Astrocyte (in vitro differentiated cells and primary cell): ENCODE measurements at regions not wholly inside any gene's neighbourhood (a gene's known extent, or its start where the extent isn't known, plus 50 kb on each side); places are given as distances from the start of the nearest gene placed in this dataset.
A peak's percentile ranks its signal among the peaks of the same experiment; 100 is the strongest.

Experiments used
- DNase-seq: peaks from one replicate; pipeline ENCODE4 v3.0.0-alpha.2; 2010; ENCODE audit warnings: low read depth
- FAIRE-seq: peaks from 2 replicates; lab custom pipeline; 2011; peaks lifted over from hg19 to GRCh38; lab: Jason Lieb, UNC
- H2AFZ ChIP-seq: 2 replicates; pipeline ENCODE4 v1.6.0; 2012; ENCODE audit warnings: low read depth, low read length, inconsistent platforms
- H3K27ac ChIP-seq: 2 replicates; pipeline ENCODE4 v1.5.1; 2011; ENCODE audit warnings: low read depth, low read length, inconsistent platforms
- H3K27me3 ChIP-seq: 2 replicates; pipeline ENCODE4 v1.6.0; 2011; ENCODE audit warnings: low read length, inconsistent platforms; ENCODE audit not compliant: insufficient read depth
- H3K36me3 ChIP-seq: 2 replicates; pipeline ENCODE4 v1.5.1; 2011; ENCODE audit warnings: low read length, inconsistent platforms; ENCODE audit not compliant: insufficient read depth
- H3K4me1 ChIP-seq: 2 replicates; pipeline ENCODE4 v1.5.1; 2011; ENCODE audit warnings: low read length, inconsistent platforms; ENCODE audit not compliant: insufficient read depth
- H3K4me2 ChIP-seq: 2 replicates; pipeline ENCODE4 v1.6.0; 2012; ENCODE audit warnings: low read length, inconsistent platforms
- H3K4me3 ChIP-seq: 2 replicates; pipeline ENCODE4 v1.5.1; 2011; ENCODE audit warnings: low read depth, mild to moderate bottlenecking, low read length, inconsistent platforms; ENCODE audit not compliant: insufficient read depth
- H3K79me2 ChIP-seq: 2 replicates; pipeline ENCODE4 v1.6.0; 2012; ENCODE audit warnings: mild to moderate bottlenecking, low read length, inconsistent platforms; ENCODE audit not compliant: insufficient read depth
- H3K9ac ChIP-seq: 2 replicates; pipeline ENCODE4 v1.6.0; 2012; ENCODE audit warnings: mild to moderate bottlenecking, low read length, inconsistent platforms
- H3K9me3 ChIP-seq: 2 replicates; pipeline ENCODE4 v1.5.1; 2012; ENCODE audit warnings: low read depth, mild to moderate bottlenecking, low read length, inconsistent platforms; ENCODE audit not compliant: insufficient read depth
- H4K20me1 ChIP-seq: 2 replicates; pipeline ENCODE4 v1.6.0; 2012; ENCODE audit warnings: low read length, inconsistent platforms; ENCODE audit not compliant: insufficient read depth
- H3K27ac Mint-ChIP-seq: one replicate; pipeline ENCODE4 v1.8.0; 2021; ENCODE audit warnings: mild to moderate bottlenecking, mixed read lengths; ENCODE audit not compliant: unreplicated experiment
- H3K27me3 Mint-ChIP-seq: one replicate; pipeline ENCODE4 v1.8.0; 2021; ENCODE audit warnings: low read depth, mixed read lengths; ENCODE audit not compliant: unreplicated experiment
- H3K36me3 Mint-ChIP-seq: one replicate; pipeline ENCODE4 v1.8.0; 2021; ENCODE audit warnings: low read depth, mixed read lengths; ENCODE audit not compliant: unreplicated experiment
- H3K4me1 Mint-ChIP-seq: one replicate; pipeline ENCODE4 v1.8.0; 2021; ENCODE audit warnings: low read depth, mixed read lengths; ENCODE audit not compliant: unreplicated experiment
- H3K4me3 Mint-ChIP-seq: one replicate; pipeline ENCODE4 v1.8.0; 2021; ENCODE audit warnings: mild to moderate bottlenecking, moderate library complexity, mixed read lengths; ENCODE audit not compliant: unreplicated experiment
- H3K9me3 Mint-ChIP-seq: one replicate; pipeline ENCODE4 v1.8.0; 2021; ENCODE audit warnings: mild to moderate bottlenecking, mixed read lengths; ENCODE audit not compliant: unreplicated experiment
- EZH2 ChIP-seq: IDR thresholded peaks from 2 replicates; pipeline ENCODE4 v1.6.1; 2012; ENCODE audit warnings: mild to moderate bottlenecking, low read length, inconsistent platforms; ENCODE audit not compliant: insufficient read depth
- TF ChIP-seq, protein P1 (sequence below): IDR thresholded peaks from 2 replicates; pipeline ENCODE4 v1.5.1; 2011; ENCODE audit warnings: low read depth, mild to moderate bottlenecking, inconsistent platforms, low read length, moderate library complexity; ENCODE audit not compliant: insufficient read depth

- Histone ChIP-seq H2AFZ (no peak overlapping the region), H4K20me1 (no peaks in the 10 kb centered on the region), H3K79me2 (no peaks in the 10 kb centered on the region), H3K27ac (no peak overlapping the region), H3K27me3 (no peaks in the 10 kb centered on the region), H3K9me3 (no peaks in the 10 kb centered on the region), H3K9ac (no peak overlapping the region), H3K4me2 (no peak overlapping the region), H3K4me1 (no peaks in the 10 kb centered on the region), H3K36me3 (no peaks in the 10 kb centered on the region), H3K4me3 (no peak overlapping the region)
- FAIRE-seq (no peak), DNase-seq (peak; percentile 48)
- H3K27me3 Mint-ChIP-seq: no peaks in the 10 kb centered on the region
- no peak overlapping the region for H3K4me3 Mint-ChIP-seq
- H3K36me3 Mint-ChIP-seq: no peaks in the 10 kb centered on the region
- no peaks in the 10 kb centered on the region for H3K9me3 Mint-ChIP-seq
- H3K4me1 Mint-ChIP-seq: no peaks in the 10 kb centered on the region
- no peak overlapping the region for H3K27ac Mint-ChIP-seq
- TF ChIP-seq, protein P1, sequence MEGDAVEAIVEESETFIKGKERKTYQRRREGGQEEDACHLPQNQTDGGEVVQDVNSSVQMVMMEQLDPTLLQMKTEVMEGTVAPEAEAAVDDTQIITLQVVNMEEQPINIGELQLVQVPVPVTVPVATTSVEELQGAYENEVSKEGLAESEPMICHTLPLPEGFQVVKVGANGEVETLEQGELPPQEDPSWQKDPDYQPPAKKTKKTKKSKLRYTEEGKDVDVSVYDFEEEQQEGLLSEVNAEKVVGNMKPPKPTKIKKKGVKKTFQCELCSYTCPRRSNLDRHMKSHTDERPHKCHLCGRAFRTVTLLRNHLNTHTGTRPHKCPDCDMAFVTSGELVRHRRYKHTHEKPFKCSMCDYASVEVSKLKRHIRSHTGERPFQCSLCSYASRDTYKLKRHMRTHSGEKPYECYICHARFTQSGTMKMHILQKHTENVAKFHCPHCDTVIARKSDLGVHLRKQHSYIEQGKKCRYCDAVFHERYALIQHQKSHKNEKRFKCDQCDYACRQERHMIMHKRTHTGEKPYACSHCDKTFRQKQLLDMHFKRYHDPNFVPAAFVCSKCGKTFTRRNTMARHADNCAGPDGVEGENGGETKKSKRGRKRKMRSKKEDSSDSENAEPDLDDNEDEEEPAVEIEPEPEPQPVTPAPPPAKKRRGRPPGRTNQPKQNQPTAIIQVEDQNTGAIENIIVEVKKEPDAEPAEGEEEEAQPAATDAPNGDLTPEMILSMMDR: no peak
- no peak for TF ChIP-seq EZH2
Measured at GRCh38 chrX:121851033-121851432, 803.6 kb downstream of the GLUD2 start.

DNA sequence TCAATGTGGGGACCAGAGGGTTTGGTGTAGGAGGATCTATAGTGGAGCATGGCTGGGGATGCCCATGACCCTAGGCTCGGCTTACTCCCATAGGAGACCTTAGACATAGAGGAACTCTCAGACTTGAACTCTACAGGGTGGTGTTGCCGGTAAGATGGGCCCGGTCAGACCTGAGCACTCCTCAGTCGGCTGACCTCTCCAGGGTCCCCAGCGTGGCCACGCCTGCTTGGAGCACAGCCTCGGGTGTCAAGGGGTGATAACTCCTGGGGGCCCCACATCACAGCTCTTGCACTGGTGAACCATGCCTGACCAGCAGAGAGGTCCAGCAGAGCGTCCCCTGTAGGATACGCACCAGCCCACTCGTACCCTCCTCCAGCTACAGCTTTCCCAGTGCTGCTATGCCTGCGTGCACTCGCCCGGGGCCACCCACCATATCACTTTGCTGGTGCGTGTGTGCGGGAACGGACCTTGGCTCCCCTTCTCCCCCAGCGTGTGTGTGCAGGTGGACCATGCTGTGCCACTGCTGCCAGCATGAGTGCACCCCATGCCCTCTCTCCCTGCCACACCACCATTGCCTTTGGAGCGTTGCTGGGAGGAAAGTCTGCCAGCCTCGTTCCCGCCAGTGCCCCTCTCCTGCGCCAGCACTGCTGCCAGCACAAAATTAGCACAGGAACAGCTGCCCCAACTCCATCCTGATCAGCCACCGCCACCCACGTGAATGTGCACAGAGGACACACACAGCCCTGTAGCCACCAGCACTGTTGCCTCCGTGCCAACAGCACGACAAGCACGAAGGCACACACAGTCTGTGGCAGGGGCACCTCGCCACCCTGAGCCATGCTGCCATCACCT, 806.6 kb downstream of the GLUD2 start:
- Histone ChIP-seq H2AFZ (no peak overlapping the region), H3K79me2 (no peaks in the 10 kb centered on the region), H3K36me3 (no peaks in the 10 kb centered on the region), H3K4me3 (no peak overlapping the region), H3K4me1 (no peaks in the 10 kb centered on the region), H3K9ac (no peak overlapping the region), H3K9me3 (no peaks in the 10 kb centered on the region), H3K27ac (no peak overlapping the region), H3K4me2 (no peak overlapping the region), H4K20me1 (no peaks in the 10 kb centered on the region), H3K27me3 (no peaks in the 10 kb centered on the region)
- Mint-ChIP-seq H3K36me3 (no peaks in the 10 kb centered on the region), H3K27ac (no peak overlapping the region), H3K9me3 (peaks cover 3% of the 10 kb centered on the region), H3K4me1 (no peaks in the 10 kb centered on the region), H3K27me3 (no peaks in the 10 kb centered on the region), H3K4me3 (no peak overlapping the region)
- FAIRE-seq (no peak), DNase-seq (no peak)
- TF ChIP-seq, protein P1: no peak
- no peak for TF ChIP-seq EZH2

DNA sequence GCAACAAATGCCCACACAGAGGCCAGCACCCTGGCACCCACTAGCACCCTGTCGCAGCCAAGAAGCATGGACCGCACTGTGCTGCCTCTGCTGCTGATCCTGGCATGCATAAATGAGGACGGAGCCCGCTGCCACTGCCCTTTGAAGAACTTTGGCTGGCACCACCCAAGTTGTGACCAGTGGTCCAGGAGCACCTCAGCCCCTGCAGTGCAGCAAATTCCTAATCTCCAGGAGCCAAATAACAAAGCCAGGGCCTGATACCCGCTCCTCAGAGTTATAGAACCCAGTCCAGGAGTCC, 807.2 kb downstream of the GLUD2 start:
- Histone ChIP-seq H3K27ac (no peak overlapping the region), H3K4me2 (no peak overlapping the region), H4K20me1 (no peaks in the 10 kb centered on the region), H3K79me2 (no peaks in the 10 kb centered on the region), H3K9ac (no peak overlapping the region), H3K36me3 (no peaks in the 10 kb centered on the region), H3K4me1 (no peaks in the 10 kb centered on the region), H2AFZ (no peak overlapping the region), H3K4me3 (no peak overlapping the region), H3K9me3 (no peaks in the 10 kb centered on the region), H3K27me3 (no peaks in the 10 kb centered on the region)
- no peak overlapping the region for H3K4me3 Mint-ChIP-seq
- H3K27me3 Mint-ChIP-seq: no peaks in the 10 kb centered on the region
- H3K9me3 Mint-ChIP-seq: peaks cover 3% of the 10 kb centered on the region
- no peaks in the 10 kb centered on the region for H3K36me3 Mint-ChIP-seq
- FAIRE-seq: no peak
- no peak overlapping the region for H3K27ac Mint-ChIP-seq
- no peak for DNase-seq
- no peaks in the 10 kb centered on the region for H3K4me1 Mint-ChIP-seq
- TF ChIP-seq EZH2: no peak
- TF ChIP-seq, protein P1: no peak
